Esophagus mucosa (tissue), 1 donor: ENCODE measurements at regions not wholly inside any gene's neighbourhood (a gene's known extent, or its start where the extent isn't known, plus 50 kb on each side); places are given as distances from the start of the nearest gene placed in this dataset.

ENCODE experiments used
- ATAC-seq: fragments of 200-7000 bp; cut with Tn5 transposase; one replicate; pipeline ENCODE4 v1.9.1; 2020
- donor health status: DM: yes; HTN: yes; CAD: no.

GRCh38 chr5:126360467-126360866 lies 62.7 kb upstream of the GRAMD2B start:
- no peak for ATAC-seq

DNA sequence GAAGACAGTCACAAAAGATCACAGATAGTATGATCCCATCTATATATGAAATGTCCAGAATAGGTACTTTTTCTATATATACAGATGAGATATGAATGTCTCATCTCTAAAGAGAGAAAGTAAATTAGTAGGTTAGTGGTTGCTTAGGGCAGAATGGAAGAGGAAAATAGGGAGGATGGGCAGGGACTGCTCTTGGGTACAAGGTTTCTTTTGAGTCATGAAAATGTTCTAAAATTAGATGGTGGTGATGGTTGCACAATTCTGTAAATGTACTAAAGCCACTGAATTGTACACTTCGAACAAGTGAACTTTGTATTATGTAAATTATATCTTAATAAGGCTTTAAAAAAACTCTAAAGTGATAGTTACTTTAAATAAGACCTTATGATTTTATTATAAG lies 59.6 kb upstream of the GRAMD2B start:
- ATAC-seq, result no peak

- no peak for ATAC-seq
Measured at GRCh38 chr5:126364206-126364902, 58.9 kb upstream of the GRAMD2B start.

- ATAC-seq, result peak; percentile 33
Measured at GRCh38 chr5:126365446-126366198, 57.6 kb upstream of the GRAMD2B start.

DNA sequence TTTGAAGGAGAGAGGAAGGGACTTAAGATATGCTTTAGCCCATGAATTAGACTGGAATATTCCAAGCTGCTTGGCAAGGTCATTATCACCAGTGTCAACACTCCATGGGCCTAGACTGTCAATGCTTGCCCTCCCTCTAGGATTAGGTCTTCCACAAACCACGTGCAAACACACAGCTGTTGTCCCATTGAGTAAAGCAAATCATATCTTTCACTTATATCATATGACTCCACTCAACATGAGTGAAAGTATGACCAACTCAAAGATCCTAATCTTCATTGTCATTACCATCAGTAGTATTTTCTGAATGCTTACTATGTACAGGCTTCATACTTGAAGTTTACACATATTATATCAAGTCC lies 57.0 kb upstream of the GRAMD2B start:
- no peak for ATAC-seq

- ATAC-seq, result peak; percentile 97
Measured at GRCh38 chr5:126368239-126368812, 54.9 kb upstream of the GRAMD2B start.

DNA sequence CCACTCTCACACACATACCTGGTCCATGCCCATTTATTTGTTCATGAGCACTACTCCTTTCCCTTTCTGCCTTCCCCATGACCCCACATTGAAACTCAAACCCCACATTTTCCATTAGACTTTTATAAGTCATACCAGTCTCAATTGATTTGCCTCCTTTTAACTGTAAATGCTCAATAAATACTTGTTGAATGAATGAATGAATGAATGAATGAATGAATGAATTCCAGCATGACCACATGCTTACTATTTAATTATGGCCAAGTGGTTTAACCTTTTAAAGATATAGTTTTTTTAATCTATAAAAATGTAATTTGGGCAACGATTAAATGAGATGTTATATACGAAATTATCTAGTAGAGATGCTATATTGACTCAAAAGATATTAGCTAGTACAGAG lies 54.1 kb upstream of the GRAMD2B start:
- no peak for ATAC-seq

GRCh38 chr5:126369995-126370731 lies 53.0 kb upstream of the GRAMD2B start:
- no peak for ATAC-seq

- no peak for ATAC-seq
Measured at GRCh38 chr5:126370796-126371718, 52.2 kb upstream of the GRAMD2B start.

DNA sequence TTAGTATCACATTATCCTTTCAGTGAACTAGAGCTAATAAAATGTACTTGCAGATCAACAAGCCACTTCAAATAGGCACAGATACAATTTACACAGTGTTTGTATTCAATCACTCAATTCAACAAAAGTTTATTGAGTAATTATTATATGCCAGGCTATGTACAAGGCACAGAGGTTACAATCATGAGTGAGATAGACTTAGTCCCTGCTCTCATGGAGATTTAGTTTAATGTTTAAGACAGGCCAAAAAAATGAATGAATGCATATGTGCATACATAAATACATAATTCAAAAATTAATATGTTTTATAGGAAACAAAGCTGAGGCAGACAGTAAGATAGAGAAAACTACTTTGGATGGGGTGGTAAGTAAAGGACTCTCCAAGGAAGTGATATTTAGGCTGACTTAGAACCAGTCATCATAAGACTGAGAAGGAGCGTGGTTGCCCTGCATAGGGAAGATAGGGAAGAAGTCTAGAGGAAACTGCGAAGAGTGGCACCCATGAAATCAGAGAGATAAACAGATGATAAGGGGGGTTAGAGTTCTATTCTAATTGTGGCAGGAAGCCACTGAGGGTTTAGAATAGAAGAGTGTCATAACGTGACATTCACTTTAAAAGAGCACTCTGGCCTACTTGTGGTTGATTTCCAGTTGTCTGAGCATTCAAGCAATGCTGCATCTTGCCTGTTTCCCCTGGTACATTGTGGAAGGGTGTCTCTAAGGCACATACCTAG lies 49.7 kb upstream of the GRAMD2B start:
- no peak for ATAC-seq
